GM23338 (cell line): ENCODE measurements at regions not wholly inside any gene's neighbourhood (a gene's known extent, or its start where the extent isn't known, plus 50 kb on each side); places are given as distances from the start of the nearest gene placed in this dataset.

Source experiments
- CTCF ChIP-seq, 2 experiments: fragments of 200-600 bp in 1 of 2; sonication (generic) in 1 of 2; conservative IDR thresholded peaks; 2 replicates each; pipeline versions ENCODE4 v1.5.1 to v1.6.1; 2016 to 2017; ENCODE audit warnings: antibody characterized with exemption in 2 of 2, low read depth in 2 of 2, mild to moderate bottlenecking in 2 of 2, moderate library complexity in 1 of 2
- REST ChIP-seq: IDR thresholded peaks from one replicate; pipeline ENCODE4 v1.6.1; 2018; ENCODE audit warnings: antibody characterized with exemption; ENCODE audit not compliant: unreplicated experiment
- ZNF462 ChIP-seq: fragments of 250-450 bp; sonication (Bioruptor Pico); IDR thresholded peaks from 2 replicates; pipeline ENCODE4 v1.5.0; 2020; ENCODE audit warnings: mild to moderate bottlenecking, moderate library complexity

GRCh38 chr9:113796646-113797426 lies 79.3 kb upstream of the ZNF618 start:
- TF ChIP-seq CTCF (conservative IDR thresholded peaks at IDR 0.05; ENCODE audit: low read depth in 2 of 2) = peak; percentile 39 to 53
- no peak for TF ChIP-seq ZNF462
- TF ChIP-seq REST = no peak
